Myocyte (in vitro differentiated cells): ENCODE measurements at regions not wholly inside any gene's neighbourhood (a gene's known extent, or its start where the extent isn't known, plus 50 kb on each side); places are given as distances from the start of the nearest gene placed in this dataset.

Source experiments
- DNase-seq: peaks from one replicate; pipeline ENCODE4 v3.0.0-alpha.2; 2012; ENCODE audit warnings: low read depth

GRCh38 chr4:123739806-123740205, 343.2 kb downstream of the SPRY1 start:
- peak; percentile 59 for DNase-seq

- DNase-seq, result no peak
Measured at GRCh38 chr4:123740236-123740635, 343.6 kb downstream of the SPRY1 start.

- peak; percentile 12 for DNase-seq
Measured at GRCh38 chr4:123741906-123742305, 345.3 kb downstream of the SPRY1 start.

- DNase-seq, result no peak
Measured at GRCh38 chr4:123743848-123744247, 347.3 kb downstream of the SPRY1 start.

GRCh38 chr4:123744664-123745290, 348.2 kb downstream of the SPRY1 start:
- DNase-seq, result no peak

- DNase-seq, result no peak
Measured at GRCh38 chr4:123747016-123747415, 350.4 kb downstream of the SPRY1 start.

- no peak for DNase-seq
Measured at GRCh38 chr4:123748806-123749205, 352.2 kb downstream of the SPRY1 start.

GRCh38 chr4:123749383-123749782, 352.8 kb downstream of the SPRY1 start:
- no peak for DNase-seq

GRCh38 chr4:123750044-123750443, 353.4 kb downstream of the SPRY1 start:
- DNase-seq, result peak; percentile 78

- no peak for DNase-seq
Measured at GRCh38 chr4:123755655-123756054, 359.1 kb downstream of the SPRY1 start.

GRCh38 chr4:123767806-123768205, 371.2 kb downstream of the SPRY1 start:
- no peak for DNase-seq

GRCh38 chr4:123770884-123771283, 374.3 kb downstream of the SPRY1 start:
- DNase-seq, result no peak

- no peak for DNase-seq
Measured at GRCh38 chr4:123776267-123776666, 379.7 kb downstream of the SPRY1 start.

GRCh38 chr4:123777373-123777772, 380.8 kb downstream of the SPRY1 start:
- no peak for DNase-seq

- DNase-seq, result no peak
Measured at GRCh38 chr4:123783151-123783790, 386.7 kb downstream of the SPRY1 start.

GRCh38 chr4:123783921-123784320, 387.3 kb downstream of the SPRY1 start:
- no peak for DNase-seq

GRCh38 chr4:123784626-123785025, 388.0 kb downstream of the SPRY1 start:
- peak; percentile 39 for DNase-seq

- peak; percentile 75 for DNase-seq
Measured at GRCh38 chr4:123785538-123785937, 388.9 kb downstream of the SPRY1 start.

- DNase-seq, result no peak
Measured at GRCh38 chr4:123786163-123786915, 389.7 kb downstream of the SPRY1 start.

GRCh38 chr4:123786920-123787319, 390.3 kb downstream of the SPRY1 start:
- DNase-seq, result peak; percentile 79

- no peak for DNase-seq
Measured at GRCh38 chr4:123787512-123788080, 391.0 kb downstream of the SPRY1 start.

- no peak for DNase-seq
Measured at GRCh38 chr4:123788577-123788976, 392.0 kb downstream of the SPRY1 start.
